ENCODE measurements at regions not wholly inside any gene's neighbourhood (a gene's known extent, or its start where the extent isn't known, plus 50 kb on each side); places are given as distances from the start of the nearest gene placed in this dataset.

DNA sequence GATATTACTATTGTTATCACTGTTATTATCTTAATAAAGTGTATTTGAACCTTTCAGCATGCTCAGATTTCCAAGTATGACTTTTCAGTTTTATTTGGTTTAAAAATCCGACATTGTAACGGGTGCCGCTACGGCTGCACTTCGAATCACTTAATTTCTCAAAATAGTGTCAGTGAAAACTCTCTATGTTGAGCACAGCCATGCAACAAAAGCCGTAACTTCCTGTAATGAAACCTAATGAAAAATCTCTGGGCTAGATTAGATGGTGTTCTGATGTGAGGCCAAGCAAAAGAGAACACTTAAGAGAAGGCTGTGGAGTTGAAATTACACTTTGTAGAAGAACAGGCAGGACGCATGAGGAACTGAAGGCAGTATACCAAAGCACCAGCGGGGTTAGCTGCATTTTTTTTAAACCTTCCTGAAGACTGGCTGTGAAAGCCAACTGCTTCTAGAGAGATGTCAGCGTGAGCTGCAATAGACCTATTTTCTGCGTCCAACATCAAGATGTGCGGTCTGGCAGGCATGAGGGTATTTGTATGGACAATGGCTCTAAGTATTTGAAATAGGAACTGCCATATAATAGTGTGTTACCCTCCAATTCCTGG lies 1545.0 kb upstream of the GOT2 start:
- H3F3A ChIP-seq (ENCODE audit: insufficient read depth, low read length, poor library complexity, severe bottlenecking), result no peaks in the 10 kb centered on the region
- no peak overlapping the region for H3K27ac ChIP-seq (ENCODE audit: low read length)
- H3K4me2 ChIP-seq (ENCODE audit: low read length), result no peak overlapping the region
- H3K79me2 ChIP-seq (replicated peaks; ENCODE audit: insufficient read depth, low read length), result no peaks in the 10 kb centered on the region
- no peaks in the 10 kb centered on the region for H3K27me3 ChIP-seq (ENCODE audit: insufficient read depth, low read depth, low read length)
- no peak overlapping the region for H3K4me3 ChIP-seq (ENCODE audit: low read length)
- no peak overlapping the region for H2AFZ ChIP-seq (ENCODE audit: low read depth, low read length)
- no peaks in the 10 kb centered on the region for H3K9me2 ChIP-seq (ENCODE audit: insufficient read depth, low read length)
- no peaks in the 10 kb centered on the region for H3K36me3 ChIP-seq (ENCODE audit: insufficient read depth, low read length)
- H4K20me1 ChIP-seq (ENCODE audit: insufficient read depth), result no peaks in the 10 kb centered on the region
- no peak for TF ChIP-seq TAF1 (IDR thresholded peaks at IDR 0.05; ENCODE audit: low read depth)
- TF ChIP-seq MXI1 (conservative IDR thresholded peaks at IDR 0.05; ENCODE audit: poor library complexity, severe bottlenecking), result no peak
- TF ChIP-seq EZH2 (IDR thresholded peaks at IDR 0.05; ENCODE audit: borderline replicate concordance, insufficient read depth, low read length, poor library complexity, severe bottlenecking), result no peak
- TF ChIP-seq, protein P1, sequence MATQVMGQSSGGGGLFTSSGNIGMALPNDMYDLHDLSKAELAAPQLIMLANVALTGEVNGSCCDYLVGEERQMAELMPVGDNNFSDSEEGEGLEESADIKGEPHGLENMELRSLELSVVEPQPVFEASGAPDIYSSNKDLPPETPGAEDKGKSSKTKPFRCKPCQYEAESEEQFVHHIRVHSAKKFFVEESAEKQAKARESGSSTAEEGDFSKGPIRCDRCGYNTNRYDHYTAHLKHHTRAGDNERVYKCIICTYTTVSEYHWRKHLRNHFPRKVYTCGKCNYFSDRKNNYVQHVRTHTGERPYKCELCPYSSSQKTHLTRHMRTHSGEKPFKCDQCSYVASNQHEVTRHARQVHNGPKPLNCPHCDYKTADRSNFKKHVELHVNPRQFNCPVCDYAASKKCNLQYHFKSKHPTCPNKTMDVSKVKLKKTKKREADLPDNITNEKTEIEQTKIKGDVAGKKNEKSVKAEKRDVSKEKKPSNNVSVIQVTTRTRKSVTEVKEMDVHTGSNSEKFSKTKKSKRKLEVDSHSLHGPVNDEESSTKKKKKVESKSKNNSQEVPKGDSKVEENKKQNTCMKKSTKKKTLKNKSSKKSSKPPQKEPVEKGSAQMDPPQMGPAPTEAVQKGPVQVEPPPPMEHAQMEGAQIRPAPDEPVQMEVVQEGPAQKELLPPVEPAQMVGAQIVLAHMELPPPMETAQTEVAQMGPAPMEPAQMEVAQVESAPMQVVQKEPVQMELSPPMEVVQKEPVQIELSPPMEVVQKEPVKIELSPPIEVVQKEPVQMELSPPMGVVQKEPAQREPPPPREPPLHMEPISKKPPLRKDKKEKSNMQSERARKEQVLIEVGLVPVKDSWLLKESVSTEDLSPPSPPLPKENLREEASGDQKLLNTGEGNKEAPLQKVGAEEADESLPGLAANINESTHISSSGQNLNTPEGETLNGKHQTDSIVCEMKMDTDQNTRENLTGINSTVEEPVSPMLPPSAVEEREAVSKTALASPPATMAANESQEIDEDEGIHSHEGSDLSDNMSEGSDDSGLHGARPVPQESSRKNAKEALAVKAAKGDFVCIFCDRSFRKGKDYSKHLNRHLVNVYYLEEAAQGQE (IDR thresholded peaks at IDR 0.05; ENCODE audit: borderline replicate concordance), result no peak
- TF ChIP-seq RAD21 (conservative IDR thresholded peaks at IDR 0.05), result no peak
- no peak for TF ChIP-seq SMC3 (conservative IDR thresholded peaks at IDR 0.05; ENCODE audit: poor library complexity)
- no peak for TF ChIP-seq POLR2AphosphoS5 (IDR thresholded peaks at IDR 0.05)
- TF ChIP-seq, protein P2, sequence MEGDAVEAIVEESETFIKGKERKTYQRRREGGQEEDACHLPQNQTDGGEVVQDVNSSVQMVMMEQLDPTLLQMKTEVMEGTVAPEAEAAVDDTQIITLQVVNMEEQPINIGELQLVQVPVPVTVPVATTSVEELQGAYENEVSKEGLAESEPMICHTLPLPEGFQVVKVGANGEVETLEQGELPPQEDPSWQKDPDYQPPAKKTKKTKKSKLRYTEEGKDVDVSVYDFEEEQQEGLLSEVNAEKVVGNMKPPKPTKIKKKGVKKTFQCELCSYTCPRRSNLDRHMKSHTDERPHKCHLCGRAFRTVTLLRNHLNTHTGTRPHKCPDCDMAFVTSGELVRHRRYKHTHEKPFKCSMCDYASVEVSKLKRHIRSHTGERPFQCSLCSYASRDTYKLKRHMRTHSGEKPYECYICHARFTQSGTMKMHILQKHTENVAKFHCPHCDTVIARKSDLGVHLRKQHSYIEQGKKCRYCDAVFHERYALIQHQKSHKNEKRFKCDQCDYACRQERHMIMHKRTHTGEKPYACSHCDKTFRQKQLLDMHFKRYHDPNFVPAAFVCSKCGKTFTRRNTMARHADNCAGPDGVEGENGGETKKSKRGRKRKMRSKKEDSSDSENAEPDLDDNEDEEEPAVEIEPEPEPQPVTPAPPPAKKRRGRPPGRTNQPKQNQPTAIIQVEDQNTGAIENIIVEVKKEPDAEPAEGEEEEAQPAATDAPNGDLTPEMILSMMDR (IDR thresholded peaks at IDR 0.05; ENCODE audit: poor library complexity, severe bottlenecking), result no peak
- no peak for TF ChIP-seq EP300 (conservative IDR thresholded peaks at IDR 0.05; ENCODE audit: poor library complexity, severe bottlenecking)
- no peak overlapping the region for H3K9ac ChIP-seq (ENCODE audit: low read length)
- no peaks in the 10 kb centered on the region for H3K9me3 ChIP-seq (ENCODE audit: low read length)

DNA sequence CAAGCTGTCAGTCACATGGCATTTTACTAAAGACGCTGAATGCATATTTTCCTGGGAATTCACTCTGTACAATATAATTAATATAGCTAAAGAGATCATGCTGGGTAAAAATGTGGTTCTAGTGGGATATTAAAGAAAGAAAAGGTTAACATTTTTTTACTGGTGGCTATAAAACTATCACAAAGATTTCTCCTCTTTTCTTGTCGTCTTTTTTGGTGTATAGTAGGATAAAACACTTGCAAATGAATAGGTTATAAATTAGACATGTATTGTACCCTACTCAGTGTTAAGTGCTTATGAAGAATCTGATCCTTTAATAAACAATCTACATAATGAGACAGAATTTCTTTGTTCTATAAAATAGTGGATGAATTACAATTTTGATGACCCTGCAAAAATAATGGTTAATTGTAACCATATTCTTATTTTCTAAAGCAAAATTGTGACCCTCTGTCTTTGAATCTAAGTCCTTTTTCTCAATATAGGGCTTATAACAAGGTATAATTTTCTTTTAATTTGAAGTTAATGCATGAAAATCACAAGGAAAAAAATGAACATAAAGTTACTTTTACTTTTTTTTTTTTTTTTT lies 1540.4 kb upstream of the GOT2 start:
- TF ChIP-seq MXI1 (conservative IDR thresholded peaks at IDR 0.05; ENCODE audit: poor library complexity, severe bottlenecking) (no peak), SMC3 (conservative IDR thresholded peaks at IDR 0.05; ENCODE audit: poor library complexity) (no peak), TAF1 (IDR thresholded peaks at IDR 0.05; ENCODE audit: low read depth) (no peak), RAD21 (conservative IDR thresholded peaks at IDR 0.05) (no peak), EP300 (conservative IDR thresholded peaks at IDR 0.05; ENCODE audit: poor library complexity, severe bottlenecking) (no peak), POLR2AphosphoS5 (IDR thresholded peaks at IDR 0.05) (no peak), EZH2 (IDR thresholded peaks at IDR 0.05; ENCODE audit: borderline replicate concordance, insufficient read depth, low read length, poor library complexity, severe bottlenecking) (no peak)
- TF ChIP-seq, protein P2 (IDR thresholded peaks at IDR 0.05; ENCODE audit: poor library complexity, severe bottlenecking), result no peak
- TF ChIP-seq, protein P1 (IDR thresholded peaks at IDR 0.05; ENCODE audit: borderline replicate concordance), result no peak

More for the DNA sequence above, 1540.4 kb upstream of the GOT2 start:
- Histone ChIP-seq H3K27me3 (ENCODE audit: insufficient read depth, low read depth, low read length) (peaks cover 6% of the 10 kb centered on the region), H3F3A (ENCODE audit: insufficient read depth, low read length, poor library complexity, severe bottlenecking) (no peaks in the 10 kb centered on the region), H3K9ac (ENCODE audit: low read length) (no peak overlapping the region), H2AFZ (ENCODE audit: low read depth, low read length) (no peak overlapping the region), H3K9me2 (ENCODE audit: insufficient read depth, low read length) (no peaks in the 10 kb centered on the region), H3K36me3 (ENCODE audit: insufficient read depth, low read length) (no peaks in the 10 kb centered on the region), H3K4me3 (ENCODE audit: low read length) (no peak overlapping the region), H3K9me3 (ENCODE audit: low read length) (no peaks in the 10 kb centered on the region), H3K27ac (ENCODE audit: low read length) (no peak overlapping the region), H3K4me2 (ENCODE audit: low read length) (no peak overlapping the region), H3K79me2 (replicated peaks; ENCODE audit: insufficient read depth, low read length) (no peaks in the 10 kb centered on the region), H4K20me1 (ENCODE audit: insufficient read depth) (no peaks in the 10 kb centered on the region)

Data from neural cell (in vitro differentiated cells).